ENCODE measurements at regions not wholly inside any gene's neighbourhood (a gene's known extent, or its start where the extent isn't known, plus 50 kb on each side); places are given as distances from the start of the nearest gene placed in this dataset.

GRCh38 chr5:124664287-124664686 is 82.2 kb downstream of the ZNF608 start:
- DNase-seq (ENCODE audit: low spot score): no peak

DNA sequence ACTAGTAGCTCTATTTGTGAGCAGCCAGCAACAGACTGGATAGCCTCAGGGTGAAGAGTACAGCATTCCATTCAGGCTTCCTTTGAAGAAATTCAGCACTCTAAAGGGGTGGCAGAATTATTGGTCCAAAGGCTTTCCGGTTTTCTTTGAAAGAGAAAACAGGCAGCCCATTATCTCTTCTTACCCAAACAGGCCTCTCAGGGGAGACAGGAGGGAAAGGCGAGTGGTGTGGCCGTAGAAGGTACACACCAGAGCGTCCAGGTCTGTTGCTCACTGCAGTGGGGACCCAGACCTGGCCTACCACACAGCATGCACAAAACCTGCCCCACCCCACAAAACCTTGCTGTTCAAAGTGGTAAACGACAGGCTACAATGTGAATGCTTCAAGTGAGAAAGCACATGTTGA is 83.3 kb downstream of the ZNF608 start:
- no peak for DNase-seq (ENCODE audit: low spot score)

DNA sequence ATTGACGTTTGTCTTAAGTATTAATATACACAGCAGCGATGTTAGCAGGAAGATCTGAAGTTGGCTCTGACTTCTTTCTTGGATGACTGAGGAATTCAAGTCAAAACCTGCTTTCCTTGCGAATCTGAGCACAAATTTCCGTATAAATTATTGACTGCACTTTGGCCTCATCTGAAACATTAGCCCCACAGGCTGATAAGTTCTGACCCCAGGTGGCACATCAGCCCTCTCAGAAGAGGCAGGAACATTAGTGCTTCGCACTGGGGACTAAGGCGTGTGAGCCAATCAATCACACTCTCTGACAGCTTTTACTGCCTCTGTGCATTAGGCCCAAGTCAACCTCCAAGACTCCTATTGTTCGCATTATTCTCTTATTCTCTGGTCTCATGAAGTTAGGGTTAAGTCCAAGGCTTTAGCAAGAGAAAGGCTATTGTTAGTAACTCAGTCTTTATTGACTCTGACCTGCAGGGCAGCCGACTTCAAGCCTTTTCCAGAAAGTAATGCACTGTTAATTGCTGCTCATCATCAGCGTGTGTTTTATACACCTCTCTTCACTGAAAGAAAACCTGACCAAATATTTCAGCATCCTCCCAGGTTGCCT is 84.2 kb downstream of the ZNF608 start:
- no peak for DNase-seq (ENCODE audit: low spot score)

DNA sequence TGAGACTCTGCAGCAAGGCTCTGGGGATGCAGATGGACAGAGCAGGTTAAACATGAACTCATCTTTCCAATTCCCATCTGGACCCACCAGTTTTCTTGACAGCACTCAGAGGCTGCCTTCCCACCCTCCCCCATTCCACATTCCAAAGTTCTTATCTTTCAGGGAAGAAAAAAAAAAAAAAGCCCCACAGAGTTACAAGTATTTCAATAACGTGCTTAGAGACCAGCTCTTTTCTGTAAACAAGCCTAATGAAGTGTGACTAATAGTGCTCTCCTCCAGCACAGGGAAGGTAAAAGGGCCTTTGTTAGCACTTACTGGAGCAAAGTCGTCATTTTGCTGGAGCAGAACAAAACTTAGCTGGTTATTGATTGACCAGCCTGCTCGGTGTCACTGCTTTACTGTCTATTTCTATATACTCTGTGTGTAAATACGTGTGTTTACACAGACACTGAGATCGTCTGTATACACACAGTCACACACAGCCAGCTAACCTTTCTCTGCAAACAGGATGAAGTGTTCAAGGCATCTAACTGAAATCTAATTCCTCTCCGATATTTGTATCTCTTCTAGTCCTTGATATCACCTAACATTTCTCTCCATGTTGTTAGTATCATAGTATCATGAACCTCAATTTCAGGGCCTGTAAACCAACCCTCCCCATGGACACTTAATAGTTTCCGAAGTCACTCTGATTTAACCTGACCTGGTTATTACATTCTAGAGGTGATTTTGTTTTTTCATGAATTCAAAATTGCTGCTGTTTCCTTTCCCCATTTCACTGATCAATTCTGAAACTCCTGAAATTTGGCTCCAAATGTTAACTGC is 84.9 kb downstream of the ZNF608 start:
- peak; percentile 86 for DNase-seq (ENCODE audit: low spot score)

- DNase-seq (ENCODE audit: low spot score): no peak
Measured at GRCh38 chr5:124660229-124661093, 86.0 kb downstream of the ZNF608 start.

DNA sequence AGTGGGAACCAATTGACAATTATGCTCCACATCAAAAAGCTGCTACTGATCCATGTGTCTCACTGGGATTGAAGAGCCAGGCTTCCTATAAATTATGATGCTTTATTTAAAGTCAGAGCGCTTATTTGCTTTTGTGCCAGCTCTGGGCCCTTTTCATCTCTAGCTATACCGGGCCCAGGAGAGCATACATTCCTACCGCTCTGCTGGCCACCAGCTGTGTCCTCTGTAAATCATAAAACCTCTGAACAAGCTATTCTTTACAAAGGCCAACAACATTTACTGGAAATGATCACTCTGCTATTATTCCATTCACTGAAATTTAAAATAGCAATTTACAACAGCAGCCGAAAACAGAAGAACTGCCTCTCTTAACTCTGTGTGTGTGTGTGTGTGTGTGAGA is 86.6 kb downstream of the ZNF608 start:
- DNase-seq (ENCODE audit: low spot score): no peak

GRCh38 chr5:124658867-124659557 is 87.4 kb downstream of the ZNF608 start:
- no peak for DNase-seq (ENCODE audit: low spot score)

GRCh38 chr5:124655921-124656511 is 90.4 kb downstream of the ZNF608 start:
- no peak for DNase-seq (ENCODE audit: low spot score)

- no peak for DNase-seq (ENCODE audit: low spot score)
Measured at GRCh38 chr5:124655251-124655917, 91.1 kb downstream of the ZNF608 start.

DNA sequence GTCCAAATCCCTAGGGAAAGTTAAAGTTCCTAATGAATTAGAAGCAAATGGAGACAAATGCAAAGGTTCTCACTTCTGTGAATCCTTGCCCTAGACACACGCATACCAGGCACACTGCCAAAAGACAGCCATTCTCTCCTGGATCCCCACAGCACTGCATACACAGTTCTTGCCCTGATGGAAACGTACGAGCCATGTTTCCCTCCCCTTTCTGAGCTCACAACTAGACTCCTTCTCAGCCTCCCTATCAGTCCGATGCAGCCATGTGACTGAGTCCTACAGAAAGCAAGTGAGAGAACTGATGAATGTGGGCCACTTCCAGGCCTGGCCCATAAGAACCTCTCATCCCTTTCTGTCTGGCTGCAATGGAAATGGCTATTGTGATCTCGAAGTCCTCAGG is 92.0 kb downstream of the ZNF608 start:
- DNase-seq (ENCODE audit: low spot score): no peak

GRCh38 chr5:124653666-124654065 is 92.8 kb downstream of the ZNF608 start:
- no peak for DNase-seq (ENCODE audit: low spot score)

GRCh38 chr5:124652892-124653441 is 93.5 kb downstream of the ZNF608 start:
- DNase-seq (ENCODE audit: low spot score): no peak

- no peak for DNase-seq (ENCODE audit: low spot score)
Measured at GRCh38 chr5:124652514-124652819, 94.0 kb downstream of the ZNF608 start.

- peak; percentile 92 for DNase-seq (ENCODE audit: low spot score)
Measured at GRCh38 chr5:124651663-124652513, 94.6 kb downstream of the ZNF608 start.

GRCh38 chr5:124650951-124651662 is 95.3 kb downstream of the ZNF608 start:
- DNase-seq (ENCODE audit: low spot score): no peak

DNA sequence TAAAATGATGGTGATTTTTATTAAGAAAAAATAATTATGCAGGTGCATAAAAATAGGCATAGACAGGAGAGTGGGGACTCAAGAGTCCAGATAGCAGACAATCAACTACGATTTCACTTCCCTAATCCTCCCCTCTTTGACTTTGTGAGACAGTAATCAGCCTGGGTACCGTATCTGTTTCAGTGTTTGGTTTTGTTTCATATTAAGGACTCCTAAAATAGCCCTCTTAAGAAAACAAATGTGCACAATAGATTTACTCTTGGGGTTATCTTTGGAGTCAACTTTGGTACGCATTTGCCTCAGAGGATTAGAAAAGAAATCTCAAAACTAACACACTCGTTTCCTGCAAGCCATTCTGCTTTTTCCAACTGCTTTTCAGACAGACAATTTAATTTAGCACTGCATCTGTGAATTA is 96.3 kb downstream of the ZNF608 start:
- DNase-seq (ENCODE audit: low spot score): no peak

DNA sequence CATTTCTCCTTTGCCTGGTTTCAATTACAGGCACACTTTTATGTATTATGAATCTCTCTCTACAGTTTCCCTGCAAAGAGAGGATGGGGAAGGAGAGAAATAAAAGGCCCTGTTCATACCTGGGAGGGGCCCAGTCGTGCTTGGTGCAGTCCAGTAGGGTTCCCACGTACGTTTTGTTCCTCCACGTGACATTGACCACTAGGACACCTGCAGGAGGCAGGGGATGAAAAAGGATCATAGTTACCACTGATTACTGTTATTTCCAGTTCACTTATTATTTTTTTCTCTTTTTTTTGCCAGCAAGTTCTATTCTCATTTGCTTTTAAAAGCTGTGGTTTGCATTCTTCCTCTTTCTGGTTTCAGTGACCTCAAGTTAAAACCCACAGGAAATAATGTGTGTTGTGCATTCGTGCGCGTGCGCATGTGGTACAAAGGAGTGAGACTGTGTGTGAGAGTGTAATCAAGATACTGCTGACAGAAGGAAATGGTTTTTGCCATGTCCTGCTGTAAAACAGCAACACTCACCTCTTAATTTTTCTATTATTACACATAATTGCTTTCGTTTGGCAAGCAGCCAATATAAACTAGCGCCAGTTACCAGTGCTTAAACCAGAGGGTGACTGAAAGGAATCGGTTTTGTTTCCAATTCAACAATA is 96.8 kb downstream of the ZNF608 start:
- DNase-seq (ENCODE audit: low spot score): peak; percentile 93

- DNase-seq (ENCODE audit: low spot score): no peak
Measured at GRCh38 chr5:124648902-124649467, 97.5 kb downstream of the ZNF608 start.

DNA sequence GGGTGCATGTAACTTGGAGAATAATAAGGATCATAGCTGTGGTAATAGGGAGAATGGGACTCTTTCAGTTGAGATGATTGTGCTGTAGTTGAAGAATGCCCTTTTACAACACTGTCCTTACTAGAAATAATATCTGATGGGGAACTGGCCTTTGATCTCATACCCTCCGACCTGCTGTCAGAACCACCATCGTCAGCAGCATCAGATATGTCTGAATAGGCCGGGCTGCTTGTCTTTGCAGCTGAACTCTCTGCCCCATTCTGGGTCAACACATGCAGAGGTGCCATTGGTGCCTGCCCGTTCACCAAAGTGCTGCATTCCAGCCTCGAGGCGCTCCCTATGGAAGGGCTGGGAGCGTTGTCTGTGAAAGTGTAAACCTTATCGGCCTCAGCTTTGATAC is 99.1 kb downstream of the ZNF608 start:
- no peak for DNase-seq (ENCODE audit: low spot score)
